Astrocyte (in vitro differentiated cells and primary cell): ENCODE measurements at regions not wholly inside any gene's neighbourhood (a gene's known extent, or its start where the extent isn't known, plus 50 kb on each side); places are given as distances from the start of the nearest gene placed in this dataset.

ENCODE experiments used
- CTCF ChIP-seq: IDR thresholded peaks from 2 replicates; pipeline ENCODE4 v1.5.1; 2011; ENCODE audit warnings: low read depth, mild to moderate bottlenecking, inconsistent platforms, low read length, moderate library complexity; ENCODE audit not compliant: insufficient read depth
- EZH2 ChIP-seq: IDR thresholded peaks from 2 replicates; pipeline ENCODE4 v1.6.1; 2012; ENCODE audit warnings: mild to moderate bottlenecking, low read length, inconsistent platforms; ENCODE audit not compliant: insufficient read depth

- TF ChIP-seq CTCF (no peak), EZH2 (no peak)
Measured at GRCh38 chr9:92183449-92183848, 68.2 kb upstream of the SPTLC1 start.
